Ishikawa (cell line): ENCODE measurements at regions not wholly inside any gene's neighbourhood (a gene's known extent, or its start where the extent isn't known, plus 50 kb on each side); places are given as distances from the start of the nearest gene placed in this dataset.

ENCODE experiments used
- CEBPB ChIP-seq: IDR thresholded peaks from 2 replicates; pipeline ENCODE4 v1.6.1; 2012
- CREB1 ChIP-seq: IDR thresholded peaks from 2 replicates; pipeline ENCODE4 v1.6.1; 2012; ENCODE audit warnings: low read depth
- EGR1 ChIP-seq: IDR thresholded peaks from 2 replicates; pipeline ENCODE4 v1.6.1; 2012
- EP300 ChIP-seq: IDR thresholded peaks from 2 replicates; pipeline ENCODE4 v1.6.1; 2012; ENCODE audit warnings: borderline replicate concordance
- FOXM1 ChIP-seq: IDR thresholded peaks from 2 replicates; pipeline ENCODE4 v1.6.1; 2012; ENCODE audit warnings: low read depth, borderline replicate concordance
- MAX ChIP-seq: IDR thresholded peaks from 2 replicates; pipeline ENCODE4 v1.6.1; 2012
- NFIC ChIP-seq: IDR thresholded peaks from 2 replicates; pipeline ENCODE4 v1.6.1; 2012
- RAD21 ChIP-seq: IDR thresholded peaks from 2 replicates; pipeline ENCODE4 v1.6.1; 2012; ENCODE audit warnings: low read depth
- REST ChIP-seq: IDR thresholded peaks from 2 replicates; pipeline ENCODE4 v1.6.1; 2012; ENCODE audit warnings: low read depth, mild to moderate bottlenecking
- TAF1 ChIP-seq: IDR thresholded peaks from 2 replicates; pipeline ENCODE4 v1.6.1; 2012; ENCODE audit warnings: low read depth, mild to moderate bottlenecking
- TCF12 ChIP-seq: IDR thresholded peaks from 2 replicates; pipeline ENCODE4 v1.6.1; 2012; ENCODE audit warnings: low read depth
- TEAD4 ChIP-seq: IDR thresholded peaks from 2 replicates; pipeline ENCODE4 v1.6.1; 2012
- USF1 ChIP-seq: IDR thresholded peaks from 2 replicates; pipeline ENCODE4 v1.6.1; 2012
- YY1 ChIP-seq: IDR thresholded peaks from 2 replicates; pipeline ENCODE4 v1.6.1; 2012; ENCODE audit warnings: low read depth
- ZBTB7A ChIP-seq: IDR thresholded peaks from 2 replicates; pipeline ENCODE4 v1.6.1; 2012; ENCODE audit warnings: low read depth

DNA sequence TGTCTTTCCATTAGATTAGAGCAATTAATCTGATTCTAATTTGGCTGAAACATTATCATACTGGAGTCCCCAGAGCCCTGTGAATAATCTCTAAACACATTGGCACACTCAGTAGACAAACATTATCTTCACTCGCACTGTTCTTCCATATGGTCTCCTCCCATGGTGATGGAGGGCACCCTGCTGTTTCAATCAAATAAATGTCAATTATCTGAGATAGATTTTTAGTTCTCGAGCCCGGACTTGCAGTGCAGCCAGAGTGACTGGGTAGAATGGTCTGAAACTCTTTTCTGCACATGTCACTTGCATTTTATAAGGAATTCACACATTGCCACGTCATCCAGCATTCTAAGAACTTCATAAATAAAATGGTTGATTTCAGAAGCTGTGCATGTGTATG, 90.6 kb upstream of the MAP3K7 start:
- TF ChIP-seq RAD21 = no peak
- TF ChIP-seq EGR1 = no peak
- no peak for TF ChIP-seq ZBTB7A
- TF ChIP-seq FOXM1 = no peak
- TF ChIP-seq TAF1 = no peak
- no peak for TF ChIP-seq MAX
- TF ChIP-seq YY1 = no peak
- TF ChIP-seq REST = no peak
- no peak for TF ChIP-seq USF1
- TF ChIP-seq TCF12 = no peak
- TF ChIP-seq CEBPB = no peak
- no peak for TF ChIP-seq NFIC
- TF ChIP-seq EP300 = no peak
- no peak for TF ChIP-seq TEAD4
- no peak for TF ChIP-seq CREB1

DNA sequence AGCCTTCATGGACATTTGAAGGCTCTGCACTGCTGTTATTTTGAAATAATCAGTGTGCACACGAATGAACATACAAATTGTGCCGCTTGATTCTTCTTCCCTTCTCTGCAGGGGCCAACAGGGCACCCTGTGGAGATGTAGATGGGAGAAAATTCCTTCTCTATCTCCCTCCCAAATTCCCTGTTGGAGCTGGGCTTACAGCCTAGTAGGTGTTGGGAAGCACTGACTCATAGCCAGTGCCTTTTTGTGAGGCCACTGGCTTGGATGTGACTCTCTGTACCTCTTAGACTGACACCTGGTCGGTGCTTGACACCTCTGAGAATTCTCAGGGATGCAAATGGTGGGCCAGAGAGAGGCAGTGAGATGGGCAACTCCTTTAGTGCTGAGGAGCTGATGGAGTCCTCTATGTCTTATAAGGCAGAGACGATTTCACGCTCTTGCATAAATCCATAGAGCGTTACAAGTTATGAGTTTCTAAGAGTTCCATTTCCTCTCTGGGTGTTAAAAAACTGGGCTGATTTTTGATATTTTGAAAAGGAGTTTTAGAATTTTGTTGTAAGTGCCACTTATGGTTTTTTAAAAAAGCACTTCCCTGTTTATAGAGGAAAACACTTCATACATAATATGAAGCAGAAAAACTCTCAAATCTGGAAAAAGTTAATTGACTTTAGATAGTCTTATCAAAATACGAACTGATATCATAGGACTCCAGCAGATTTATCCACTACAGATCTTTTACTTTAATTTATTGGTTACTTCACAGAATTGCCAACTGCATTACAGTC, 89.8 kb upstream of the MAP3K7 start:
- no peak for TF ChIP-seq YY1
- no peak for TF ChIP-seq REST
- no peak for TF ChIP-seq TEAD4
- no peak for TF ChIP-seq USF1
- TF ChIP-seq EP300 = no peak
- TF ChIP-seq CEBPB = no peak
- TF ChIP-seq MAX = no peak
- TF ChIP-seq CREB1 = no peak

GRCh38 chr6:90669846-90670245, 83.0 kb upstream of the MAP3K7 start:
- TF ChIP-seq MAX = no peak
- no peak for TF ChIP-seq TEAD4
- TF ChIP-seq TAF1 = no peak
- TF ChIP-seq YY1 = no peak
- TF ChIP-seq EP300 = no peak
- TF ChIP-seq NFIC = no peak
- no peak for TF ChIP-seq CREB1

DNA sequence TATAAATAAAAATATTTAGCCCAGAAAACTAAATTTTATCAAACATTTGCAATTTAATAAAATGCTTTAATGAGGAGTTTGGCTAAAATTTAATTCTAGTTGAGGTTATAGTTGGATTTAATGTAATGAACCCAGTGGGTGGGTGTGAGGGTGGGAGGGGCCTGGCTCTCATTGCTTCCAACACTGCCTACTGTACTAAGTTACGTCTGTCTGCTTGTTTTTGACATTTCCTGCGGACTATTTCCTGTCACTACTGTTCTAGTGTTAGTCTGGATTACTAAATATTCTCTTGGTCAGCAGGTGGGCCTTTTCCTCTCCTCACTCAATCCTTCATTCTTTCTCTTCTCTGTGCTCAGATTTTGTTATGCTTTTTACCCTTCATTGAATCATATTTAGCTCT, 82.5 kb upstream of the MAP3K7 start:
- TF ChIP-seq EP300 (no peak), TCF12 (no peak)

DNA sequence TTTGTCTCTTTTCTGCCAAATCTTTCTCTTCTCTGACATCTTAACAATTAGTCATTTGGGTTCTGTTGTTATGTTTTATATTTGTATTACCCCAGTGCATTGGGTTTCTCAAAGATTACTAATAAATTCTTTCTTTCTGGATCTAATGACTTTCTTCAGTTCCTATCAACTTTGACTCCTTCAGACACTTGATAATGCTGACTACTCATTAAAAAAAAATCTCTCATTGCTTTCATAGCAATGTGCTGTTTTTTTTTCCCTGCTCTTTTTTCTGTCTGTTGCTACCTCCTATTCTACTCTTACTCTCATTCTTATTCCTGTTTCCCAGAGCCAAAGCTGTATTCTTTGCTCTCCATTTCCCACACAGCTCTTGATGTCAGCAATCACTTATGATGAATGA, 81.3 kb upstream of the MAP3K7 start:
- TF ChIP-seq CREB1 (no peak), TCF12 (no peak), REST (no peak), ZBTB7A (no peak), MAX (no peak)
